ENCODE measurements at regions not wholly inside any gene's neighbourhood (a gene's known extent, or its start where the extent isn't known, plus 50 kb on each side); places are given as distances from the start of the nearest gene placed in this dataset.
A peak's percentile ranks its signal among the peaks of the same experiment; 100 is the strongest.

DNA sequence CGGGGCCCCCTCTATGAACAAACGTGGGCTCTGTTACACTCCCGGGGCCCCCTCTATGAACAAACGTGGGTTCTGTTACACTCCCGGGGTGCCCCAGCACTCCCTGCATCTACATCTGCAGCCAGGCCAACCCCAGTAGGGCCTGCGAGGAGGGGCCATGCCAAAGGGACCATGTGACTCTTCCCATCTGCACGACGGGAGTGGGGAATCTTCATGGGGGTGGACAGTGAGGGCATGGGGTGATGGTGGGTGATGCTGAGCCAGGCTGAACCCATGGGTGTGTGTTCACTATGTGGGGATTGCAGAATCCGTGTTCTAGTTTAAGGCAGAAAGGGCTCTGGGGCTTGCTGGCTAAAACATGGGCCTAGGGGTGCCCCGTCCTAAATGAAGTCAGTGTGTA is 69.9 kb upstream of the ARHGEF7 start:
- TF ChIP-seq CTCF (conservative IDR thresholded peaks at IDR 0.05; ENCODE audit: control insufficient read depth, insufficient read depth, low read depth, low read length) = no peak

GRCh38 chr13:111044087-111044830 is 70.9 kb upstream of the ARHGEF7 start:
- no peak overlapping the region for H3K4me3 ChIP-seq (ENCODE audit: control insufficient read depth, low read depth, low read length)
- DNase-seq (ENCODE audit: low read depth) = no peak
- no peak for TF ChIP-seq CTCF (conservative IDR thresholded peaks at IDR 0.05; ENCODE audit: control insufficient read depth, insufficient read depth, low read depth, low read length)

More for the DNA sequence above, 69.9 kb upstream of the ARHGEF7 start:
- no peak overlapping the region for H3K4me3 ChIP-seq (ENCODE audit: control insufficient read depth, low read depth, low read length)
- DNase-seq (ENCODE audit: low read depth) = no peak

DNA sequence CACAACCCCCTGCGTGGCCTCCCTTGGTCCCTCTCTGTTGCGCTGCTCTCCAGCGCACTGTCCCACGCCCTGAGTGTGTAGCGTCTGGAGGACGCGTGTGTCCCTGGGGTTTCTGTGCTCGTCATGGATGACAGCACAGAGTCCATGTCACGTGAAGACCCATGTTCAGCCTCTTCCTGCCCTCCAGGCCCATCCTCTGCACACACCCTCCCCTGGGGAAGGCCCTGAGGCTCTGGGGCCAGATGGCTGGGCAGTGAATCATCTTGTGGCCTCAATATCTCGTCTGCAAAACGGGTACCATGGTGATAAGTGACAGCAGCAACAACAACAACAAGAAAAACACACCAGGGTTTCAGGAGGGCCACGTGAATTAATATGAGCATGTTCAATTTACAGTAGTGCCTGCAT is 71.5 kb upstream of the ARHGEF7 start:
- peak; percentile 64 for DNase-seq (ENCODE audit: low read depth)
- no peak for TF ChIP-seq CTCF (conservative IDR thresholded peaks at IDR 0.05; ENCODE audit: control insufficient read depth, insufficient read depth, low read depth, low read length)
- no peak overlapping the region for H3K4me3 ChIP-seq (ENCODE audit: control insufficient read depth, low read depth, low read length)

DNA sequence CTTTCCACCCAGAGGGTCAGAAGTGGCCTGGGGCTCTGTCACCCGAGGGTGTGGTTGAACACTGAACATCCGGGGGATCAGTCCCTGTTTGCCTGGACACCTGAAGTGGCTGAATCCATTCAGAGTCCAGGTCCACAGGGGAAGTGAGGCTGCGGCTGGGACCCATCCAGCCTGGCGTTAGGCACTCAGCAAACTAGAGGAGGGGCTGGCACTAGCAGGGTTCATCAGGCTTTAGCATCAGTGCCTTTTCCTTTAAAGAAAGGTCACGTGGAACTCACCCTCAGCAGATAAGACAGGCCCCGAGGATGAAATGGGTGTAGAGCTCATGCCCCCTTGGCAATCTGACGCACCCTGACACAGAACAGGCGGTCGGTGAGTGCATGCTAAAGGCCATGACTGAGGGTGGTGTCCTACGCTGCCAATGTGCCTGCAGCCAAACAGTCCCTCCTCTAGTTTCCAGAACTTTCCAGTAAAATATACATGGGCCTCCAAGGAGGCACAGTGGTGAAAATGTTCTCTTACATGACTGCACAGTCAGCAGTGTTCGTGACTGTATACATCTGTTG is 72.4 kb upstream of the ARHGEF7 start:
- TF ChIP-seq CTCF (conservative IDR thresholded peaks at IDR 0.05; ENCODE audit: control insufficient read depth, insufficient read depth, low read depth, low read length) = no peak
- no peak overlapping the region for H3K4me3 ChIP-seq (ENCODE audit: control insufficient read depth, low read depth, low read length)
- DNase-seq (ENCODE audit: low read depth) = no peak

DNA sequence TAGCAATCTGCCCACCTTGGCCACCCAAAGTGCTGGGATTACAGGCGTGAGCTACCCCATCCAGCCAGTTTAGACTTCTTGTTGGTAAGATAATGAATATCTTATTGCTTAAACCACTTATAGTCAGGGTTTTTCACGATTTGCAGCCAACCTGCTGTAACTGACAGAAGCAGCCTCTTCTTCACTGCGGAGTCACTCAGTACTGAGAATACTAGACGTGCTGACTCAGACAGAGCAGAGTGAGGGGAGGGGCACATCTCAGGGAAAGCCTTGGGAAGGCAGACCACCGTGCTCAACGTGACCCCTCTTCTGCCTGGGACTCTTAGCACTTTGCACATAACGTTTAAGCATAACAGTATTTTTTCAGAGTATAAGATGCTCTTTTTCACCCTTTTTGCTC is 74.3 kb upstream of the ARHGEF7 start:
- no peak overlapping the region for H3K4me3 ChIP-seq (ENCODE audit: control insufficient read depth, low read depth, low read length)
- no peak for DNase-seq (ENCODE audit: low read depth)
- TF ChIP-seq CTCF (conservative IDR thresholded peaks at IDR 0.05; ENCODE audit: control insufficient read depth, insufficient read depth, low read depth, low read length) = no peak

DNA sequence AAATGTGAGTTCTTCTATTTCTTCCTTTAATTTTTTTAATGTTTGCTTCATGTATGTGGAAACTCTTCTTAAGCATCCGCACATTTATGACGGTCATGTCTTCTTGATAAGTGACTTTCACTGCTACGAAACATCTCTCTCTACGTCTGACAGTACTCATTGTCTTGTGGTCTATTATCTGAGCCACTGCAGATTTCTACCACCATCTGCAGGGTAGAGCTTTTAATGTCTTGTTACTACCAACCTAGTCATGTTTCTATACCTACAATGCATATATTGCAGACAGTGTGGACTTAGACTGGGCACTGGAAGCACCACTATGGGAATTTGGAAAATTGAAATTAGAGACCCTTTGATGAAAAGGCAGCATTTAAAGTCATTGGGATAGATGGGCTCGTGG is 75.4 kb upstream of the ARHGEF7 start:
- no peak for DNase-seq (ENCODE audit: low read depth)
- no peak for TF ChIP-seq CTCF (conservative IDR thresholded peaks at IDR 0.05; ENCODE audit: control insufficient read depth, insufficient read depth, low read depth, low read length)
- no peak overlapping the region for H3K4me3 ChIP-seq (ENCODE audit: control insufficient read depth, low read depth, low read length)

Data from fibroblast of mammary gland (primary cell).